ENCODE measurements at regions not wholly inside any gene's neighbourhood (a gene's known extent, or its start where the extent isn't known, plus 50 kb on each side); places are given as distances from the start of the nearest gene placed in this dataset.

DNA sequence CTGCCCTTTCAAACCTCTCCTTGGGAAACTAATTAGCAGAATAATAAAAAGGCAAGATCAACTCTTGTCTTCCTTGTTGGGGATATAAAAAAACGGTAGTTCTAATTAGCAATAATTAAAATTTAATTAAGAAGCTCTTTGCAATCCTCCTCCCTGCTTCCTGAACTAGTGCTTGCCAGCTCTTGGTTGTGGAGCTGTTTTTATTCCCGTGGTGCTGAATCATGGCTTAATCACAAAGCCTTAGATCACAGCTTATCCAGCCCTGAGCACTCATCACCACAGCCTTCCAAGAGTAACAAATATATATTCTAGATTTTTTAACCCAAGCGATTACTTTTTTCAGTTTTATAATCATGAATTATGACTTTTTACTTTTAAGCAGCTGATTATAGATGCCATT is 63.2 kb upstream of the INSM2 start (continued):
- TF ChIP-seq ZNF445 (CRISPR knock-in tag; IDR thresholded peaks at IDR 0.05; ENCODE audit: low read depth) (no peak), SETDB1 (IDR thresholded peaks at IDR 0.05; ENCODE audit: low read length) (no peak), SLC30A9 (CRISPR knock-in tag; IDR thresholded peaks at IDR 0.05) (no peak), CBX2 (IDR thresholded peaks at IDR 0.05; ENCODE audit: insufficient read depth, low read length, poor library complexity, severe bottlenecking) (no peak), POLR2B (IDR thresholded peaks at IDR 0.05; ENCODE audit: low read depth, partially characterized antibody) (no peak), PRMT5 (CRISPR knock-in tag; IDR thresholded peaks at IDR 0.05) (no peak)

DNA sequence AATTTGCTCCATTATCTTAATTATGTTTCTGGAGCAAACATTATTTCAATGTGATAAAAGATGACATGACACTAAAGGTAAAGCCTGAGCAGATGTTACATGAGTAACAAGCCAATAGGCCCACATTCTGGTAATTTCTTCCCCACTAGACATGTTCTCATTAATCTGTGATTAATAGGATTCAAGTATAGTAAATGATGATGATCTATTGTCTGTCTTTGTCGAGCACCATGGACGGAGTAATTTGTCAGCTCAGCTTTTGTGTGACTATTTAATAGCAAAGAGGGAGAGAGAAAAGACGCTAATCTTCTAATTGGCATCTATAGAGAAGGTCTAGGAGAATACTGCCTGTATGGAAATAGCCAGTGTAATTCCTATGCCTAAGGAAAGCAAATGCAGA is 62.2 kb upstream of the INSM2 start:
- no peaks in the 10 kb centered on the region for H3K27me3 ChIP-seq (ENCODE audit: control insufficient read depth in 2 of 2, insufficient read depth in 2 of 2, low read length in 2 of 2)
- DNase-seq (ENCODE audit: extremely low read depth in 1 of 4, low spot score in 3 of 4) (no peak), ATAC-seq (no peak), FAIRE-seq (no peak)
- no peak overlapping the region for H3K4me3 ChIP-seq
- no peak overlapping the region for H3K9ac ChIP-seq (ENCODE audit: insufficient read depth in 1 of 2, low read depth in 2 of 2, low read length in 2 of 2)
- H3K36me3 ChIP-seq (ENCODE audit: control insufficient read depth, insufficient read depth, low read length), result no peaks in the 10 kb centered on the region
- no peaks in the 10 kb centered on the region for H3K79me2 ChIP-seq (ENCODE audit: control insufficient read depth, insufficient read depth, low read length)
- H3K27ac ChIP-seq (ENCODE audit: extremely low read depth, low read depth, low read length), result no peak overlapping the region
- no peaks in the 10 kb centered on the region for H3K9me1 ChIP-seq (ENCODE audit: control insufficient read depth, insufficient read depth, low read length)
- no TSS peak for BruUV-seq (replicated peaks)
- no peaks in the 10 kb centered on the region for H3K4me1 ChIP-seq (replicated peaks in 1 of 2; ENCODE audit: control insufficient read depth in 2 of 2, insufficient read depth in 2 of 2, low read length in 2 of 2)
- POLR2A ChIA-PET, result no interaction called here
- no peak overlapping the region for H3K4me2 ChIP-seq (ENCODE audit: insufficient read depth, low read length)
- in situ Hi-C loops (cut with MboI), result no loop called here
- no peaks in the 10 kb centered on the region; the same call in 1 of the 2 replicates for H3K9me3 ChIP-seq (replicated peaks; ENCODE audit: control insufficient read depth, insufficient read depth, low read depth, low read length)
- CTCF ChIA-PET (ENCODE audit: low intra/inter-chr PET ratio), result no interaction called here
- 0% methylated on average over 3 of the region's 3 CpGs for WGBS (ENCODE audit: insufficient coverage, low coverage, missing lambda C conversion rate)
- no peaks in the 10 kb centered on the region for H4K20me1 ChIP-seq (replicated peaks; ENCODE audit: control insufficient read depth, insufficient read depth, low read length)
- no peak overlapping the region for H2AFZ ChIP-seq (ENCODE audit: low read depth, low read length)
- intact Hi-C loops (cut with micrococcal nuclease), result no loop called here
- no peak for TF ChIP-seq HNRNPK (IDR thresholded peaks at IDR 0.05; ENCODE audit: low read depth, low read length, poor library complexity, severe bottlenecking)
- TF ChIP-seq ZKSCAN3 (CRISPR knock-in tag; IDR thresholded peaks at IDR 0.05), result no peak
- TF ChIP-seq ZBTB7A (IDR thresholded peaks at IDR 0.05; ENCODE audit: borderline replicate concordance, control insufficient read depth, low read depth, low read length), result no peak
- TF ChIP-seq, protein P1, sequence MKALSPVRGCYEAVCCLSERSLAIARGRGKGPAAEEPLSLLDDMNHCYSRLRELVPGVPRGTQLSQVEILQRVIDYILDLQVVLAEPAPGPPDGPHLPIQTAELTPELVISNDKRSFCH (CRISPR knock-in tag; IDR thresholded peaks at IDR 0.05), result no peak
- TF ChIP-seq, protein P1 (tag; IDR thresholded peaks at IDR 0.05), result no peak
- no peak for TF ChIP-seq CEBPG (CRISPR knock-in tag; IDR thresholded peaks at IDR 0.05)
- TF ChIP-seq CEBPG (tag; conservative IDR thresholded peaks at IDR 0.05 in 1 of 2, IDR thresholded peaks at IDR 0.05 in 1 of 2), result no peak
- TF ChIP-seq CEBPZ (IDR thresholded peaks at IDR 0.05; ENCODE audit: borderline replicate concordance, low read depth, low read length), result no peak
- TF ChIP-seq JUN (IDR thresholded peaks at IDR 0.05; ENCODE audit: borderline replicate concordance, low read depth, low read length), result no peak
- TF ChIP-seq JUN (CRISPR knock-in tag; IDR thresholded peaks at IDR 0.05; ENCODE audit: borderline replicate concordance), result no peak
- no peak for TF ChIP-seq KDM5B (IDR thresholded peaks at IDR 0.05; ENCODE audit: insufficient replicate concordance, low read depth, low read length)
- no peak for TF ChIP-seq TCF7 (IDR thresholded peaks at IDR 0.05; ENCODE audit: borderline replicate concordance)
- TF ChIP-seq CAMTA2 (CRISPR knock-in tag; conservative IDR thresholded peaks at IDR 0.05), result no peak
- no peak for TF ChIP-seq RBM14 (IDR thresholded peaks at IDR 0.05; ENCODE audit: borderline replicate concordance, insufficient read depth, low read depth, low read length)
